ENCODE measurements at regions not wholly inside any gene's neighbourhood (a gene's known extent, or its start where the extent isn't known, plus 50 kb on each side); places are given as distances from the start of the nearest gene placed in this dataset.

DNA sequence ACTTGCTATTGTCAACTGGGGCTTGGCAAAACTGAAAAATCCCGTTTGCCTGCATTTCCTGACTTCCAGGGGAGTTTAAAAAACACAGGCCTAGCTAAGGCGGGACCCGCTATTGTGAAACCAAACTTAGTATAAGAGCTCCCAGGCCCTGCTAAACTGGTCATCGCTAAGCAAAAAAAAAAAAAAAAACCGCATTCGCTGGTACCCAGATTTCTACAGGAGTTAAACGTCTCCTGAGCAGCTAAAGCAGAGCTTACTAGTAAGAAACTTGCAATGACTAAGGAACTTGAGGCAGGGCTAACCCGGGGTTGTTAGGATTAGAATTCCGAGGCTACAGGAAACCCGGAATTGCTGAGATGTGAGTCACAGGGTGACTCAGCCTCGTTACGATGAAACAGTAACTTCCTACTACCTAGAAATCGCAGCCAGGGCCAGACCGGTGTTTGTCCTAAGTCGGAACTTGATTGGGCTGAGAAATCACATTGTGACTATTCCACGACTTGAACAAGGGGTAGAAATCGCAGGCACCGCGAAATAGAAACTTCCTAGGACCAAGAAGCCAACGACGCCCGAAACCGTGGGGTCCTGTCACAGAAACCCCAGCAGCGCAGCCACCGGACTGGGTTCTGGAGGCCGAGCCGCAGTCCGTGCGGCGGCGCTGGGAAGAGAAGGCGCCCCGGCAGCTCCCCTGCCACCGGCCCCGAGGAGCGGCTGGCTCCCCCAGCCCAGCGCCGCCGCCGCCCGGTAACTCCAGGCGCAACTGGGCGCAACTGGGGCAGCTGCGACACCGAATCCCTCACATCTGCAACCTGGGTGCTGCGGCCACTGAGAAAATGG is 89.4 kb downstream of the ANXA2R start:
- H3K27me3 ChIP-seq = peaks cover 4% of the 10 kb centered on the region

GRCh38 chr5:42950116-42950455 is 90.0 kb downstream of the ANXA2R start:
- H3K4me1 ChIP-seq (replicated peaks in 1 of 2) = peaks cover 0 to 20% of the 10 kb centered on the region in 2 donors
- intact Hi-C loops (cut with DNase I) = loop anchor here (2.0 to 5.0 kb wide), 3 partner anchors 42 to 93 kb away; no protein-coding TSS in a partner anchor
- WGBS, 4 donors = 35 to 51% (median 41%) methylated on average over 7 of the region's 7 CpGs
- peak overlapping the region in 1 of 4 donors; percentile 49 for H3K4me3 ChIP-seq
- peaks cover 4% of the 10 kb centered on the region for H3K27me3 ChIP-seq
- peak overlapping the region in 4 of 5 donors; percentile 4 to 93 (median 91) for H3K27ac ChIP-seq
- DNase-seq = no peak
- H3K9me3 ChIP-seq (replicated peaks in 1 of 3) = peaks cover 0 to 19% (median 0%) of the 10 kb centered on the region in 3 donors
- H3K36me3 ChIP-seq (replicated peaks in 1 of 2) = no peaks in the 10 kb centered on the region
- TF ChIP-seq CTCF (IDR thresholded peaks at IDR 0.05) (no peak), POLR2A (IDR thresholded peaks at IDR 0.05) (no peak)

More for the DNA sequence above, 89.4 kb downstream of the ANXA2R start:
- TF ChIP-seq POLR2A (IDR thresholded peaks at IDR 0.05) (peak; percentile 39 to 72), CTCF (IDR thresholded peaks at IDR 0.05) (no peak)
- peak overlapping the region; percentile 82 to 93 (median 90) for H3K27ac ChIP-seq
- peak overlapping the region; percentile 49 to 90 (median 76) for H3K4me3 ChIP-seq
- H3K36me3 ChIP-seq (replicated peaks in 1 of 2) = no peaks in the 10 kb centered on the region
- DNase-seq = peak; percentile 63 to 92 (median 85)
- intact Hi-C loops (cut with DNase I) = loop anchor here (2.0 to 5.0 kb wide), 3 partner anchors 42 to 92 kb away; no protein-coding TSS in a partner anchor
- WGBS, 4 donors = 2 to 7% (median 3%) methylated on average over 17 to 46 of the region's 46 CpGs
- peaks cover 0 to 19% (median 0%) of the 10 kb centered on the region in 3 donors for H3K9me3 ChIP-seq (replicated peaks in 1 of 3)
- H3K4me1 ChIP-seq (replicated peaks in 1 of 2) = peaks cover 0 to 20% of the 10 kb centered on the region in 2 donors

DNA sequence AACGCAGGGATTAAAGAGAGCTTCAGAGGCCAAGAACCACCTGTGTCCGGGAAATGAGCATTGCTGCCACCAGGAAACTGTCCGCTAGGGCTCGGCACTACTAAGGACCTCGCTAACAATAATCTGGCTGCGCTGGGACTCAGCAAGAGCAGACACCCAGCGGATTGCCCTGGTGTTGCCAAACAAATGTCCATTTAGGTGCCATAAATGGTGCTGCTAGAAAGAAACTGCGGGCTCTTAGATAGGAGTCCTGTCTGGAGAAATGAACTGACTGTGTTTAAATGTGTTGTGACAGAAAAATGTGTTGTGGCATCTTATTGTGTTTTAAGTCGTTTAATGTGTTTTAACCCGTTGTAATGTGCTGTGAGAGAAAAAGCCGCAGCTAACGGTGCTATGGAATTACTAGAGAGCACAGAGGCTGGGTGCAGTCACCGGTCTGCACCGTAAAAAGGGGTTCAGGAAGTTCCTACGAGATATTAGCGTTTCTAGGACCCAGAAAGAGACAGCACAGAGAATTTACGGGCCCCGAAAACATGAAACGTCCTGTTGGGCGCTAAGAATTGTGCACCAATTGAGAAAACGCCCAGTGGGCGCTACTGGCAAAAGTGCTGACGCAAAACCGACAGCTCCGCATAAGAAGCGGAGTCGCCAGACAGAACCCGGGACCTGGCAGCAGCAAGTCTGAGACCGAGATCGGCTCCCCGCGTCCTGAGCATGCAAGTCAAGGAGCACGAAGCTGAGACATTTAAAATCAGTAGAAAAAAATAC is 90.6 kb downstream of the ANXA2R start:
- Histone ChIP-seq H3K9me3 (replicated peaks in 1 of 3) (peaks cover 0 to 13% (median 0%) of the 10 kb centered on the region in 3 donors), H3K36me3 (replicated peaks in 1 of 2) (no peaks in the 10 kb centered on the region), H3K4me1 (replicated peaks in 1 of 2) (peaks cover 0 to 20% of the 10 kb centered on the region in 2 donors), H3K27ac (peak overlapping the region; percentile 4 to 92 (median 11)), H3K27me3 (peaks cover 4% of the 10 kb centered on the region), H3K4me3 (peak overlapping the region in 2 of 4 donors; percentile 12 to 49)
- 14 to 16% (median 15%) methylated on average over 32 to 33 of the region's 33 CpGs for WGBS, 4 donors
- DNase-seq = peak; percentile 40 to 80 (median 69)
- TF ChIP-seq CTCF (IDR thresholded peaks at IDR 0.05) (peak in 5 of 6 experiments; percentile 30 to 63 (median 54)), POLR2A (IDR thresholded peaks at IDR 0.05) (no peak)
- intact Hi-C loops (cut with DNase I) = loop anchor here (2.0 to 5.0 kb wide), 3 partner anchors 43 to 93 kb away; no protein-coding TSS in a partner anchor

GRCh38 chr5:42948961-42949347 is 91.2 kb downstream of the ANXA2R start:
- intact Hi-C loops (cut with DNase I) = no loop called here
- Histone ChIP-seq H3K27ac (peak overlapping the region in 2 of 5 donors; percentile 5 to 92), H3K36me3 (replicated peaks in 1 of 2) (no peaks in the 10 kb centered on the region), H3K27me3 (peaks cover 6% of the 10 kb centered on the region), H3K4me1 (replicated peaks in 1 of 2) (peaks cover 0 to 20% of the 10 kb centered on the region in 2 donors), H3K9me3 (replicated peaks in 1 of 3) (peaks cover 0 to 8% (median 0%) of the 10 kb centered on the region in 3 donors), H3K4me3 (peak overlapping the region in 1 of 4 donors; percentile 49)
- no peak for DNase-seq
- WGBS, 4 donors = 11 to 19% (median 17%) methylated on average over 10 of the region's 10 CpGs
- no peak for TF ChIP-seq POLR2A (IDR thresholded peaks at IDR 0.05)
- no peak for TF ChIP-seq CTCF (IDR thresholded peaks at IDR 0.05)

Data from adrenal gland (tissue), 9 donors.